ENCODE measurements at regions not wholly inside any gene's neighbourhood (a gene's known extent, or its start where the extent isn't known, plus 50 kb on each side); places are given as distances from the start of the nearest gene placed in this dataset.
"Not testable (repeated sequence)": the region's sequence is repeated elsewhere in the genome, so short reads cannot be mapped to it uniquely, and the experiment has no call there.

DNA sequence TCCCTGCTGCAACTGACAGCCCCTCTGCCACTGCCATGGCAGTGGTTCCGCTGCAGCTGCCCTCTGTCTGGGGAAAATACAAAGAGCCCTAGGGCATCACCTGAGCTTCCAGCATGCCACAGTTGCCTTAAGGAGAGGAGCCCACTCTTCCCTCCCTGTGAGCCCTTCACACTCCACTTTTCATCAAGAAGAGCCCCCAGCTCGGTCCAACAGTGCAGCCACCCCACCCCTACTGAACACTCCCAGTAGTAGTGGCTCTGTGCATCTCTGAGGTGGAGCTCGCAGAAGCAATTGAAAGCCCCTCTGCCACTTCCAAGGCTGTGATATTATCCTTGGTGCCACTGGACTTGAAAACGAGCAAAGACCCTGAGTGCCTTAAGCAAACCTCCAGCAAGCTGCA, 696.8 kb upstream of the COX7C start:
- no peak for TF ChIP-seq POLR2A (IDR thresholded peaks at IDR 0.05; ENCODE audit: low read length)
- no peak for TF ChIP-seq GATA1 (IDR thresholded peaks at IDR 0.05; ENCODE audit: low read depth, low read length)
- DNase-seq: no peak

DNA sequence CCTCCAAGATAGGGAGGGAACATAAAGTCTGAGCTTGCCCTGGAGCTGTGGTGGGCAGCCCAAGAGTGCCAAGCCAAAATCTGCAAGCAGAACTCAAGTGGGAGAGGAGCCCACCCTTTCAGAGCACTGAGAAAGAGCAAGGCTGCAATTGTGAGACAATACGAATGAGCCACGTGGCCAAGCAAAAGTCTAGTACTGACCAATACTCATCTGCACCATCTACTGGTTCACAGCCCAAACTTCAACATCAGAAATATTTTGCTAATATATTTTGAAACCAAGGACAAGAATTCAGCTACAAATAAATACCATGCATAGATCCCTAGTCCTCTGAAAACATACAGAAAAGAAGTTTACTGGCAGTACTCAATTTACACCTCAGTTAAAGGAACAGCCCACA, 696.2 kb upstream of the COX7C start:
- no peak for TF ChIP-seq POLR2A (IDR thresholded peaks at IDR 0.05; ENCODE audit: low read length)
- no peak for TF ChIP-seq GATA1 (IDR thresholded peaks at IDR 0.05; ENCODE audit: low read depth, low read length)
- DNase-seq: no peak

DNA sequence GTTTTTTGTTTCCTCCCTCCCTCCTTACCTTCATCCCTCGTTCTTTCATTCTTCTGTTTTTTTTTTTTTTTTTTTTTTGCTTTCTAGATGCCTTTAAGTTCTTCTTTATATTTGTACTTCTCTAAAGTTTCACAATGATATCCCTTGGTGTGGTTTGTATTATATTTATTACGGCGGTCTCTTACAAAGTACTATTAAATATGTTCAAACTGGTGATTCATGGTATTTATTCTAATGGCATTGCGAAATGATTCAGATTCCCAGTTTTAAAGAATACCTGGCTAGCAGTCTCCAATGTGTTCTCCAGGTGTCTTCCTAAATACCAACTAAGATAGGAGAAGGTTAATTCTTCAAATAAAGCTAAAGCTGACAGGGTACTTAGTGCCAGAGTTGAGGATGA, 690.1 kb upstream of the COX7C start:
- no peak for DNase-seq
- no peak for TF ChIP-seq POLR2A (IDR thresholded peaks at IDR 0.05; ENCODE audit: low read length)
- no peak for TF ChIP-seq GATA1 (IDR thresholded peaks at IDR 0.05; ENCODE audit: low read depth, low read length)

DNA sequence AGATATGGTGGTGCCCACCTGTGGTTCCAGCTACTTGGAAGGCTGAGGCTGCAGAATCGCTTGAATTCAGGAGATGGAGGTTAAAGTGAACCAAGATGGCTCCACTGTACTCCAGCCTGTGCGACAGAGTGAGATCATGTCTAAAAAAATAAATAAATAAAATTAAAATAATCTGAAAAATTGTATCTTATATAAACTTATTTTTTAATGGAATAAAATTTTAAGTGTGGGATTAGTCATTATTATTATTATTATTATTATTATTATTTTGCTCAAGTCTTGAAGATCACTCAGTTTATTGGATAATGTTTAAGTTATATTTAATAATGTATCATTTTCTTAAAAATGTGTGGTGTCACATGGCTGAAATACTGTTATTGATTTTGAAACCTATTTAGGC, 688.0 kb upstream of the COX7C start:
- DNase-seq: no peak
- TF ChIP-seq GATA1 (IDR thresholded peaks at IDR 0.05; ENCODE audit: low read depth, low read length): no peak
- no peak for TF ChIP-seq POLR2A (IDR thresholded peaks at IDR 0.05; ENCODE audit: low read length)

DNA sequence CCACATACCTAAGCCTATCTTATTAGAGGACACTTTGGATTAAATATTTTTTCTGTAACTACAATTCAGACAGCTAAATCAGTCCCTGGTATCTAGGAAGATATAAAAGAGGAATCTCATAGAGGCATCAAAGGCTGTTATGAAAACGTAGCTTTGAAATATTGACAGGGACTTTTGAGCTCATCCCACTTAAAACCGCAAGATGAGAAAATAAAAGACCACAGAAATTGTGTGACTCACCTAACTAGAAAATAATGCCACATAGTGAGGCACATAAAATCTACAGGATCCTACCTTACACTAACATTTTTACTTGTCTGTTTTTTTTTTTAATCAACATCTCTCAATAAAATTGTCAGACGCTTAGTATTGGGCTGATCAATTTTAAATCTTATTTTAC, 686.5 kb upstream of the COX7C start:
- no peak for DNase-seq
- TF ChIP-seq GATA1 (IDR thresholded peaks at IDR 0.05; ENCODE audit: low read depth, low read length) (no peak), POLR2A (IDR thresholded peaks at IDR 0.05; ENCODE audit: low read length) (no peak)

- no peak for DNase-seq
- TF ChIP-seq GATA1 (IDR thresholded peaks at IDR 0.05; ENCODE audit: low read depth, low read length) (no peak), POLR2A (IDR thresholded peaks at IDR 0.05; ENCODE audit: low read length) (no peak)
Measured at GRCh38 chr5:85938201-85938600, 679.5 kb upstream of the COX7C start.

- no peak for TF ChIP-seq GATA1 (IDR thresholded peaks at IDR 0.05; ENCODE audit: low read depth, low read length)
- TF ChIP-seq POLR2A (IDR thresholded peaks at IDR 0.05; ENCODE audit: low read length): no peak
- DNase-seq: no peak
Measured at GRCh38 chr5:85951707-85952210, 666.0 kb upstream of the COX7C start.

GRCh38 chr5:85952680-85953079, 665.1 kb upstream of the COX7C start:
- TF ChIP-seq GATA1 (IDR thresholded peaks at IDR 0.05; ENCODE audit: low read depth, low read length): no peak
- no peak for TF ChIP-seq POLR2A (IDR thresholded peaks at IDR 0.05; ENCODE audit: low read length)
- no peak for DNase-seq

DNA sequence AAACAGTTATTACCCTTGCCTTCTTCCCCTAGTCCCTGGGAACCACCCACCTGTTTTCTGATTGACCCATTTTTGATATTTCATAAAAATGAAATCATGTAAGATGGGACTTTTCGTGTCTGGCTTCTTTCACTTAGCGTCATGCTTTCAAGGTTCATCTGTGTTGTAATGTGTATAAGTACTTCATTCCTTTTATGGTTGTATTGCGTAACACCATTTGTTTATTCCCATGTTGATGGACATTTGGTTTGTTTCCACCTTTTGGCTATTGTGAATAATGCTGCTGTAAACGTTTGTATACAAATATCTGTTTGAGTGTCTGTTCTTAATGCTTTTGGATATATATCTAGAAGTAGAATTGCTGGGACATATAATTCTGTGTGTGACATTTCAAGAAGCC, 650.1 kb upstream of the COX7C start:
- TF ChIP-seq GATA1 (IDR thresholded peaks at IDR 0.05; ENCODE audit: low read depth, low read length) (no peak), POLR2A (IDR thresholded peaks at IDR 0.05; ENCODE audit: low read length) (no peak)
- no peak for DNase-seq

GRCh38 chr5:85972539-85972938, 645.2 kb upstream of the COX7C start:
- no peak for DNase-seq
- TF ChIP-seq GATA1 (IDR thresholded peaks at IDR 0.05; ENCODE audit: low read depth, low read length) (no peak), POLR2A (IDR thresholded peaks at IDR 0.05; ENCODE audit: low read length) (no peak)

- no peak for DNase-seq
- TF ChIP-seq POLR2A (IDR thresholded peaks at IDR 0.05; ENCODE audit: low read length) (no peak), GATA1 (IDR thresholded peaks at IDR 0.05; ENCODE audit: low read depth, low read length) (no peak)
Measured at GRCh38 chr5:85985167-85985566, 632.6 kb upstream of the COX7C start.

- TF ChIP-seq GATA1 (IDR thresholded peaks at IDR 0.05; ENCODE audit: low read depth, low read length) (no peak), POLR2A (IDR thresholded peaks at IDR 0.05; ENCODE audit: low read length) (no peak)
- peak in 1 of 2 experiments; percentile 2 for DNase-seq
Measured at GRCh38 chr5:85990998-85991397, 626.7 kb upstream of the COX7C start.

DNA sequence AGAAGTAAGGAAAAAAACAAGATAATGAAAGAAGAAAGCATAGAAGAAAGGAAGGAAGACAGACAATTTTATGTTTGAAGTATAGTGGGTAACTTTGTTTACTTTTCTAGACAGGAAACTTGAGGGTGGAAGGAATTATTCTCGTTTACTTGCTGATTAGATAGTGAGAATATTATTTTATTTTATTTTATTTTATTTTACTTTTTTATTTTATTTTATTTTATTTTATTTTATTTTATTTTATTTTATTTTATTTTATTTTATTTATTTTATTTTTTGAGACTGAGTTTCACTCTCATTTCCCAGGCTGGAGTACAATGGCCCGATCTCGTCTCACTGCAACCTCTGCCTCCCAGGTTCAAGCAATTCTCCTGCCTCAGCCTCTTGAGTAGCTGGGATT, 623.1 kb upstream of the COX7C start:
- not testable (repeated sequence) for DNase-seq

- DNase-seq: no peak
- TF ChIP-seq GATA1 (IDR thresholded peaks at IDR 0.05; ENCODE audit: low read depth, low read length): no peak
- TF ChIP-seq POLR2A (IDR thresholded peaks at IDR 0.05; ENCODE audit: low read length): no peak
Measured at GRCh38 chr5:85998656-85999055, 619.1 kb upstream of the COX7C start.

DNA sequence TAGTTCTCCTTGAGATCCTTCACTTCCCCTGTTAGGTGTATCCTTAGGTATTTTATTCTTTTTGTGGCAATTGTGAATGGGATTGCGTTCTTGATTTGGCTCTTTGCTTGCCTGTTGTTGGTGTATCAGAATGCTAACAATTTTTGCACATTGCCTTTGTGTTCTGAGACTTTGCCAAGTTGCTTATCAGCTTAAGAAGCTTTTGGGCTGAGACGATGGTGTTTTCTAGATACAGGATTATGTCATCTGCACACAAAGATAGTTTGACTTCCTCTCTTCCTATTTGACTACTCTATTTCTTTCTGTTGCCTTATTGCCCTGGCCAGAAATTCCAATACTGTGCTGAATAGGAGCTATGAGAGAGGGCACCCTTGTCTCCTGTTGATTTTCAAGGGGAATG, 609.4 kb upstream of the COX7C start:
- TF ChIP-seq GATA1 (IDR thresholded peaks at IDR 0.05; ENCODE audit: low read depth, low read length) (no peak), POLR2A (IDR thresholded peaks at IDR 0.05; ENCODE audit: low read length) (no peak)
- peak; percentile 86 to 94 for DNase-seq

GRCh38 chr5:86008704-86009103, 609.0 kb upstream of the COX7C start:
- TF ChIP-seq GATA1 (IDR thresholded peaks at IDR 0.05; ENCODE audit: low read depth, low read length) (no peak), POLR2A (IDR thresholded peaks at IDR 0.05; ENCODE audit: low read length) (no peak)
- peak in 1 of 2 experiments; percentile 43 for DNase-seq

Data from erythroblast (primary cell).